Glomerular visceral epithelial cell (primary cell): ENCODE measurements at regions not wholly inside any gene's neighbourhood (a gene's known extent, or its start where the extent isn't known, plus 50 kb on each side); places are given as distances from the start of the nearest gene placed in this dataset.
"Not testable (repeated sequence)": the region's sequence is repeated elsewhere in the genome, so short reads cannot be mapped to it uniquely, and the experiment has no call there.

ENCODE experiments used
- DNase-seq: peaks from one replicate; pipeline ENCODE4 v3.0.0-alpha.2; 2016; ENCODE audit errors: extremely low spot score

DNA sequence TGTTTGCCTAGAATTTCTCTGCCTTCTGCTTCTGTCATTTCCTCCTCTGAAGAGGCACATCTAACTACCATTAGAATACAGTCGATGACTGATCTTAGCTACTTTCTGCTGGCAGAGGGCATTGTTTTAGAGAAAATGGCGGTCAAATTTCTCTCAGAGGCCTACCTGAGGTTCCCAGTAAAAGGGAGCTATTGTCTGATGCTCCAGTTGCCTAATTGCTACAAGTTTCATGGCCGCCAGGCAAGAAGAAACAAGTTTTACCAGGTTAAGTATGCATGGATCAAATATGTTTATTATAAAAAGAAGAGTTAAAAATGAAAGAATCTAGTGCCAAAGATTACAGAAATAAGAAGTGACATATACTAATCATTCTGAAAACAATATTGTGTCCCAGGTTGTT, 416.6 kb downstream of the DSC3 start:
- DNase-seq = no peak

DNA sequence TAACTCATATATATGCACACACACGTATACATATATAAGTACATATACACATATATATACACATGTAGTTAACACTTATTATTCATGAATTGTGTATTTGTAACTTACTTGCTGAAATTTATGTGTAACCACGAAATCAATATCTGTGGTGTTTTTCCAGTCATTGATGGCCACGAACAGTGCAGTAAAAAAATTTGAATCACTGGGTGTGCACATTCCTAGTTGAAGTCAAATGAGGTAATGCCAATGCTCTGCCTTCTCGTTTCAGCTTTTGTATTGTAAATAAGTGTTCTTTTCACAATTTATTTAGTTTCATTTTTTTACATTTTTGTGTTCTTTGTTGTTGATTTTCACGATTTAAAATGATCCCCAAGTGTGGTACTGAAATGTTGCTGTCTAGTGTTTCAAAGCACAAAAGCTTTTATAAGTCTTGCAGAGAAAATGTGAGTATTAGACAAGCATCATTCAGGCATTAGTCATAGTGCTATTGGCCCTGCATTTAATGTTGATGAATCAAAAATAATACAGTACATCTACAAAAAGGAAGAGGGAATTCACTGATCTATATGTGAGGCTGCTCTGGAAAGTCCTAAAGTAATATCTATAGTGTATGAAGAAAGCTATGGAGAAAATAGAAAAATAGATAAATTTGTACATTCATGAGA, 419.0 kb downstream of the DSC3 start:
- DNase-seq = peak; percentile 3

DNA sequence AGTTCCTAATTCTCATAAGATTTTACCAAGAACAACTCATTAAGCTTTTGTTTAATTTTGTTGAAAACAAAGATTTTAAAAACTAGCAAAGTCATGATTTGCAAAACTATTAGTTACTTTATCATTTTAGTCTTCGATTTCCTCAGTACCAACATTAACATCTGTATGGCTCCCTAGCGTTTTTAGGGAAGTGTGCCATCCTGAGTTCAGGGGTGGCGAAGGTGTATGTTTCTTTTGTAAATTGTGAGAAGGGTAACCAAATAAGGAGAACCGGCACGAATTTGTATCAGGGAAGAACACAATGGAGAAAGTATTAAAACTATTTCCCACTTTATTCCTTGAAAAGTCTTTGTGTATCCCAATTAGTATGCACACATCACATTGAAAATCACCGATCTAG, 419.9 kb downstream of the DSC3 start:
- DNase-seq = no peak

DNA sequence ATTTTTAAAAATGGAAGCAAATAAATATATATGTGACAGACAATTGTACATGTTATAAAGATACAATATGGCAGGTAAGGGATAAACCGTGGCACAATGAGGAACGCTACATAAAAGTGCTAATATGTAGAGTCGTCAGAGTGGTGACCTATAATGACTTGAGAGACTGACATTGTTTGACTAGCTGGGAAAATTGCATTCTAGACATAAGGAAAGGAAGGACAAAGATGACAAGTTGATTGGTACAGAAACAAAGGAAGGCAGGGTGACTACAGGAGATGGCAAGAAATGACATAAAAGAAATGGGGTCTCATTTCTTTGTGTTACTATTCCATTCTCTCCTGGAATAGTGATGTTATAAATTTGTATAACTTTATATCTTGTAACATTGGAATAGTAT, 420.4 kb downstream of the DSC3 start:
- DNase-seq = no peak

DNA sequence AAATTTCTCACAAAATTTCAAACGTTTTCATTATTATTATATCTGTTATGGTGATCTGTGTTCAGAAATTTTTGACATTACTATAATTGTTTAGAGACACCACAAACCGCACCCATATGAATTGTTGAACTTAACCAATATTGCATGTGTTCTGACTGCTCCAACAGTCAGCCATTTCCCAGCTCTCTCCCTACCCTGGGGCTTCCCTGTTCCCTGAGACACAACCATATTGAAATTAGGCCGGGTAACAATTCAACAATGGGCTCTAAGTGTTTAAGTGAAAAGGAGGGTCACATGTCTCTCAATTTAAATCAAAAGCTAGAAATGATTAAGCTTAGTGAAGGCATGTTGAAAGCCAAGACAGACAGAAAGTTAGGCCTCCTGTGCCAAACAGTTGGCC, 424.0 kb downstream of the DSC3 start:
- DNase-seq = no peak

DNA sequence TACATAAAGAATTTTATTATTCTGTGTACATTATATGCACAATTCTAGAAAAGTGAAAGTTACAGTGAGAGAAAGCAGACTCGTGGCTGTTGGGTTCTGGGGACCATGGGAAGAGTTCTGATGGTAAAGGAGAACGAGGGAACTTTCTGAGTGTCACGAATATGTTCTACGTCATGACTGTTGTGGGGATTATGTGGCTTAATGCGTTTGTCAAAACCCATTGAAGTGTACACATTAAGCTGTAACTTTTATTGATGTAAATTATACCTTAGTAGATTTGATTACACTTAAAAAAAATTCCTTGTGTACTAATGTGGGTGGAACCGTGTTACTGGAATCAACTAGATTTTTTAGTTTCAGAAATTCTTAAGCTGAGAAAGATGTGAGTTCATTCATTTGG, 426.1 kb downstream of the DSC3 start:
- no peak for DNase-seq

DNA sequence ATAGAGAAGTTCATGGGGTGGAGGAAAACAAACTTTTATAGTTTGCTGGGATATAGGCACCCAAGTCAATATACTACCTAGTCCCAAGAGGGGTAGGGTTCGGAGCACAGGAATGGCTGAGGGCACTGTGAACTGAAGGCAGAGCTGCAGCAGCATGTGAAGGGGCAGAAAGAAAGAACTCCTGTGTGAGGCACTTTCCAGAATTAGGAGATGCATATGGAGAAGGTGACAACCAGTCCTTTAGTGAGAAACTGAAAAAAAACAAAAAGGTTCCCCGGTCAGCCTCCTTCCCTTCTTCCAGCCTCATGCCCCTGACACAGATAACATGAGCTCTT, 429.1 kb downstream of the DSC3 start:
- DNase-seq = no peak

DNA sequence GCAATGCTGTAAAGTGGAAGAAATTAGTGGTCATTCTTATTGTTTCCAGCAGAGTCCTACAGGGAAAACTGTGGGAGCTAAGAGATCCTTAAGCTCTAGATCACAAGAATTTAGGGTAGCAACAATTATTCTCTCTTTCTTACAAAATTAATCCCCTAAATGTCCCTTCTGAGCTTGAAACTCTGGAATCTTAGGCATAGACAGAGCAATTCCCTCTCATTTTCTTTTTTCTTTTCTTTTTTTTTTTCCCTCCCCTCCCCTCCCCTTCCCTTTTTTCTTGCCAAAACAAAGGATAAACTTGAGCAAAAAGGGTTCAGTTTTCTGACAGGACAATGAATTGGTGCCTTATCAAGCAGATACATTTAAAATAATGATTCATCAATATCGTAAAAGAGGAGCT, 441.0 kb downstream of the DSC3 start:
- no peak for DNase-seq

DNA sequence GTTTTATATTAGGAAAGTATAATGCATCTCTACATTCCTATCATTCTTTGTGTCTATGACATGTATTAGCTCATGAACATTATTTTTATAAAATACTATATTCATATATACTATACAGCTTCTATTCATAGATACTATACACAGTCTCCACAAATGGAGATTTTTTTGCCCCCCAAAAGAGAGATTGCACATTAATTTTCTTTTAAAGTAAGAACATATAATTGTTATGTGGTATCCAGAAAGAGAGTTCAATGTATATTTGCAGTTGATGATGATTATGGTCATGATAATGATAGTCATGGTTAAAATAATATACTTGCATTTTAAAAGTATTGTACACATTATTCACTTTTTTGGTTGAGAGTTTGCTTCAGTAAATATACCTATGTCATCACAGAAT, 445.3 kb downstream of the DSC3 start:
- no peak for DNase-seq

DNA sequence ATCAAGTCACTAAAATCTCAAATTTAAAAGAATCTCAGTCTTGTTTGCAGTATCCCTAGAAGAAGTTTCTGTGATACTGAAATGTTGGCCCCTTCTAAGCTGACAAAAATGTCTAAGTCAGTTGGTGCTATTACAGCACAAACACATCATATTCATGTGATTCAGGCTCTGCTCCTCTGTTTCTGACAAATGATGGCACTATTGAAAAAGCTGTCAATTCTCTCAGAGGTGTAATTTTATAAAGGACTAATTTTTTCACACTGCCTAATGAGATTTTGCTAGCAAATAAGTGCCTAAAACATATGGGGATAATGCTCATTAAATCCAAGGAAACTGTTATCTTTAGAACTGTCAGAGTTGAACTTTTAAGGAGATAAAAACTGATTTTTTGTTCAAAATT, 445.9 kb downstream of the DSC3 start:
- no peak for DNase-seq

DNA sequence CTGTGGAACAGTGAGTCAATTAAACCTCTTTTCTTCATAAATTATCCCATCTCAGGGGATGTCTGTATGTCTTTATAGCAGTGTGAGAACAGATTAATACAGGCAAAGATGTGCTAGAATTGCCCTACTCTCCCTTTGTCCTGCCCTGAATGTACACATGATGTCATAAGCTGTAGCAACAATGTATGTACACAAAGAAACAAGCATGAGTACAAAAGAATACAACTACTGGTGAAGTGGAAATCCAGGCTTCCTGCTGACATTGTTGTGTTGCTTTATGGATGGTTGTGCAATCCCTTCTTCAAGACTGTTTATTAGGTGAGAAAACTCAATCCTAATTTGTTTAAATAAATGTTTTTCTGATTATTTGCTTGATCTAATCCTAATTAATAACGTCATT, 446.6 kb downstream of the DSC3 start:
- no peak for DNase-seq

DNA sequence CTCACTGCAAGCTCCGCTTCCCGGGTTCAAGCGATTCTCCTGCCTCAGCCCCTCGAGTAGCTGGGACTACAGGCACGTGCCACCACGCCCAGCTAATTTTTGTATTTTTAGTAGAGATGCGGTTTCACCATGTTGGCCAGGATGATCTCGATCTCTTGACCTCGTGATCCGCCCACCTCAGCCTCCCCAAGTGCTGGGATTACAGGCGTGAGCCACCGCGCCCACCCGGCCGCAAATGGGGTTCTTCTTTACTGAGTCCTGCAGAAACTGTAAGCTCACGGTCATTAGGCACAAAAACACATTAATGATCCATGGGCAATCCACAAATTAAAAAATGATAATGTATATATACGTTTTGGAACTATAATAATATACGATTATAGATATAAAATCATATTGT, 447.6 kb downstream of the DSC3 start:
- DNase-seq = not testable (repeated sequence)

DNA sequence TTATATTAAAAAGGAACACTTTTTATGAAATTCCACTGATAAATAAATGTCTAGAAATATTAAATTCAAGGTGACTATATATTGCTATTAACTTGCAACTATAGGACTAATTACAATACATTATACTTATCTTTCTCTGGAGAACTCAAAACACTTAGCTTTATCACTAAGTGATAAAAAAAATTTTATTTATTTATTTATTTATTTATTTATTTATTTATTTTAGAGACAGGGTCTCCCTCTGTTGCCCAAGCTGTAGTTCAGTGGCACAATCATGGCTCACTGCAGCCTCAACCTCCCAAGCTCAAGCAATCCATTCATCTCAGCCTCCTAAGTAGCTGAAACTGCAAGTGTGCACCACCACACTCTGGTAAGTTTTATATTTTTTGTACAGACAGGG, 451.1 kb downstream of the DSC3 start:
- no peak for DNase-seq

DNA sequence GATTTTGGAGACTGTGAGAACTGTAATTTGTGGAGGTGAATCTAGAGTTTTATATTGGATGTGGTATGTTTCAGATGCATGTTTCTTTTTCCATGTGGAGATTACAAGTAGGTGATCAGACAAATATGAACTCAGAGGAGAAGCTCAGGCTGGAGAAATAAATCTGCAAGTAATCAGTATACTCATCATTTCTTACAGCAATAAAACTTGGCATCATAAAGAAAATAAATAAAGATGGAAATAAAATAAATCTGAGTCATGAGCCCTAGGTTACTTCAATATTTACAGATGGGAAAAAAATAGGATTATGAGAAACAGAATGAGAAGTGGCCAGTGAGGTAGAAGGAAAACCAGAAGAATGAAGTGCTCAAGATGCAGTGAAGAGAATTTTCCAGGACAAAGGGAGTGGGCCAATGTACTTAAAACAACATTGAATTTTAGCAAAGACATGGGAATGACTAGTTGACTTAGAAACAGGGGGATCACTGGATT, 453.8 kb downstream of the DSC3 start:
- no peak for DNase-seq

DNA sequence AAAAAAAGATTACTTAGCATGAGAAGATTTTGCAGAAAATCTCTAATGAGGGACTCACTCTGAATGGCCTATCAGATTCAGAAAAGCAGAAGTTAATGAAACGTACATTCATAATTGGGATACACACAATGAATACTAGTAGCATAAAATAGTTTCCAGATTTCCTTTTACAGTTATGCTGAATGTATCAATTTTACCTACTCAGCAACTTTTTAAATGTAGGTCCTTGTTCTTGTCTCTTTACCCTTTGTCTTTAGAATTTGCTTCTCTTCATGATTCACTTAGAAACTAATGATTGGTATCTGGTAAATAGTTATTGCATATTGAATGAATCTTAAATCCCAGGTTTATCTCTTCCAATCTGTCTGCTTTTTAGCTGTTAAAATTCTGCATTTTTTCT, 458.8 kb downstream of the DSC3 start:
- no peak for DNase-seq

DNA sequence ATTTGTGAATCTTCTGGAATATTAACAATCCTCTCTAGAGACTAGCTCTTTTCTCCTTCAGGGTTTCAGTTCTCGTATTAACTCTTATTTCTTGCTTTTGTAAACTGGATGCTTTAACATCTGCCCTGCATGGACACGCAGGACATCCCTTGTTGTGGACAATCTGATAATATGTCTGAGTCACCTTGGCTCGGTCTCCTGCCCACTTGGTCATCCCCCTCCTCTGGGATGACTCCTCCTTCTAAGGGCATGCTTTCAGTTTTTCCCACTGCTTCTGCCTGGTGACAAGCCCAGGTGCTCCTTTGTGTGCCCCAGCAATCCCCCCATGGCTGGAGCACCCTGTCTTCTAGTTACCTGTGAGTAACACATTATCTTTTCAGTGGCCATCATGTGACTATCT, 460.5 kb downstream of the DSC3 start:
- no peak for DNase-seq

DNA sequence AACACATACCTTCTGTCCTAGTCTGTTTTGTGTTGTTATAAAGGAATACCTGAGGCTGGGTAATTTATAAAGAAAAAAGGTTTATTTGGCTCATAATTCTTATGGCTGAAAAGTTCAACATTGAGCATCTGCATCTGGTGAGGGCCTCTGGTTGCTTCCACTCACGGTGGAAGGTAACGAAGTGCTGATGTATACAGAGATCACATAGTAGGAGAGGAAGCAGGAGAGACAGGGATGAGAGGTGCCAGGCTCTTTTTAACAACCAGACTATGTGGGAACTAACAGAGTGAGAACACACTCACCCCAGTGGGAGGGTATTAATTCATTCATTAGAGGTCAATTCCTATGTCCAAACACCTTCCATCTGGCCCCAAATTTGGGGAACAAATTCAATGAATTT, 463.8 kb downstream of the DSC3 start:
- DNase-seq = no peak

DNA sequence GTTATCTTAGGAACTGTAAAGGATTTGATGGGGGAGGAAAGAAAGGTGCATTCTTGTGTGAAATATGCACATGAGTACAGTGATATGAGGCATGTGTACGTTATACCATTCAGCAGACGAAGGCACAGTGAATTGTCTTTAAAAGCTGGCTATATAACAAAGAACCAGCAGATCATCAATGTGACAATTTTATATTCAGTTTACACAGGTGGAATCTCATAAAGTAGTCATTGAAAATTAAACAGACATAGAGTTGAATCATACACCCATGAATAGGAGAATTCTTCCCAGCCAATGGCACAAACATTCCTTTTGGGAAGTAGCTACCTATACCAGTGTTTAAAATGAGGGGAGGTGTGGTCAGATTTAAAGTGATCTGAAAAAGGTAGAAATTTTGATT, 470.3 kb downstream of the DSC3 start:
- no peak for DNase-seq

DNA sequence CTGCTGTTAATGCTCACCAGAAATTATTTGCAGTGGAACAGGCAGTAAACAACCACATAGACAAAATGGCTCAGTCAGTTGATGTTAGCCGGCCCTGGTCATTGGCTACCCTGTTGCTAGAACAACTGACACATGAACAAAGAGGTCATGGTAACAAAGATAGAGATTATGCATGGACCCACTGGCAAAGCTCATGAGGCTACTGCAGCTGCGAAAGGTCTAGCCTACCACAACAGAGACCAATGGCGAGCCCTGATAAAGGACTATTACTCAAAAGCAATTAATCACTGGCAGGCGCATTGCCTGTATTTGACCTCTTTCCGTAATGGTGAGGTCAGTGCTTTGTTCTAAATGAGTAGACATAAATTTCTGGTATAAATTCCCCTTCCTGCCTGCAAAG, 474.2 kb downstream of the DSC3 start:
- no peak for DNase-seq

DNA sequence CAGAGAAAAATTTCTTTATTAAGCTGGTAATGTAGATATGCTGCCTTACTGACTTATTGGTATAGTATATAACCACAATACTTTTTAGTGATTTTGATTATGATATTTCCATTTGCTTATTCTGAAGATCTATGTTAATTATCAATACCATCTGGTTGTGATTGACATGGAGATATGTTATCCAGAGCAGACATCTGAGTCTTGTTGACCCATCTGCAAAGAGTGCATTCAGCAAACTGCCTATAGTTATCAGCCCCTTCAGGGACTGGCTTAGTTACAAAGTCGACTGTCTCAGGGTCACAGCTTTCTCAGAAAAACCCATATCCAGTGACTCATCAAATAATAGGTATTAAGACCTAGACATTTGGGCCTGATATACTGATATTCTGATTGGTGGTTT, 475.7 kb downstream of the DSC3 start:
- no peak for DNase-seq

DNA sequence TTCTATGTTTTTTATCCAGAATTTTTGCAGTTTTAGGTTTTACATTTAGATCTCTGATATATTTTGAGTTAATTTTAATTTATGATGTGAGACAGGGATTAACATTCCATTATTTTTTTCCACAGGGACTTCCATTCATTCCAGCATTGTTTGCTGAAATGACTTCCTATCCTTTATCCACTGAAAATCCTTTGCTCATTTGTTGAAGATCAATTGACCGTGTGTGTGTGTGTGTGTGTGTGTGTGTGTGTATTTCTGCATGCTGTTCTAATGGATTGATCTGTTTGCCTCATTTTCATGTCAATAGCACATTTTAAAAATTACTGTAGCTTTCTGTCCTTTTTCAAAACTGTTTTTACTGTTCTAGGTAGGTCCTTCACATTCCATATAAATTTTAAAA, 480.3 kb downstream of the DSC3 start:
- no peak for DNase-seq

DNA sequence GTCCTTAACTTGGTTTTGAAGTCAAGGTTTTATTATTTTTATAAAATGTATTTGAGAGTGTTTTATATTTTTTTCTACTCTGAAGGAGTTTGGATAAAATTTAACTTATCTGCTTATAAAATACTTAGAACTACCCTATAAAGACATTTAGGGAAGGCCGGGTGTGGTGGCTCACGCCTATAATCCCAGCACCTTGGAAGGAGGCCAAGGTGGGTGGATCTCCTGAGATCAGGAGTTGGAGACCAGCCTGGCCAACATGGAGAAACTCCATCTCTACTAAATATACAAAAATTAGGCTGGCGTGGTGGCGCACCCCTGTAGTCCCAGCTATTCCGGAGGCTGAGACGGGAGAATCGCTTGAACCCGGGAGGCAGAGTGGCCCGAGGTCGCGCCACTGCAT, 486.4 kb downstream of the DSC3 start:
- DNase-seq = no peak

DNA sequence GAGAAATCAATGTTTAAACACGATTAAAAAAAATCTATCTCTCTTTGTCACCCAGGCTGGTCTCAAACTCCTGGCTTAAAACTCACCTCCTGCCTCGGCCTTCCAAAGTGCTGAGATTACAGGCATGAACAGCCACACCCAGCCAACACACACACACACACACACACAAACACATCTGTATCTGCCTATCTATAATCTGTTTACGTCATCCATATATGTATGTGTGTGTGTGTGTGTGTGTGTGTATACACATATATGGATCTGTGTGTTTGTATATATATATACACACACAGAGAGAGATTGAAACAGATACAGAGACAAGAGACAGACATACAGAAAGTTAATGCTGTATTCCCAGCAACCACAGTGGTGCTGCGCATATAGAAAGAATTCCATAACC, 497.1 kb downstream of the DSC3 start:
- DNase-seq = no peak

DNA sequence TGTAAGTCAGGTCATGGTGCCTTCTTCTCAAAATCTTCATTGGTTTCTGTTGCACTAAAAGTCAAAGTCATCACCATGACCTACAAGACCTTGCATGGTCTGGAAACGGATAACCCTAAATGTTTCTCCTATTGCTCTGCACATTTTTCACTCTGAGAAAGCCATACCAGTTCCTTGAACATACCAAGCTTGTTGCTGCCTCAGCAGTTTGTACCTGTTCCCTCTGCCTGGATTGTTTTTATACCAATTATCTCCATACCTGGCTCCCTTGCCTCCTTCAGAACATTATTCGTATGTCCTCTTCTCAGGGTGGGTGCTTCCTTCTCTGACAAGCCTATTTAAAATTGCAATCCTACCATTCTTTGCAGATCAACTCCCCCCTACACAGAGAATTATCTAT, 498.4 kb downstream of the DSC3 start:
- DNase-seq = no peak

DNA sequence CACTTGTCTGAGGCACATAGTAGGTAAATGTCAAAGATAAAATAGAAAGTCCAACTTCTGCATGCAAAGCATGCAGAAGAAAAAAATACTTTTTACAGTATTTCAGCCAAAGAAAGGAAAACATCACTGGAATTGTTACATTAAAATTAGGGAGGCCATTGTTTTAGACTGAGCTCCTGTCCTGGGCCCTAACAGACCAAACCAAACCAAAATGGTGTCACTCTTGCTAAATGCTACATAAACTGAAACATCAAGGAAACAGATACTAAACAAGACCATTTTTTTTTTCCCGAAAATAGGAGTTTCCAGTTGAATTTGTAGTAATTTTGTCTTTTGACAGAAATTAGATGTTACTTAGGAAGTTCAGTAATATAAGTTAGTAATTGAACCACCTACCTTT, 508.8 kb downstream of the DSC3 start:
- DNase-seq = no peak
